Ovary (tissue), 3 donors: ENCODE measurements at regions not wholly inside any gene's neighbourhood (a gene's known extent, or its start where the extent isn't known, plus 50 kb on each side); places are given as distances from the start of the nearest gene placed in this dataset.

Source experiments
- CTCF ChIP-seq, 3 donors: fragments of 450-650 bp in 2 of 3; fragments of 200-600 bp in 1 of 3; IDR thresholded peaks; one replicate each; pipeline versions ENCODE4 v1.5.1 to v1.8.0; 2016 to 2022; ENCODE audit warnings: antibody characterized with exemption in 3 of 3, mild to moderate bottlenecking in 1 of 3
- EP300 ChIP-seq: sonication (generic); formaldehyde crosslinking; IDR thresholded peaks from one replicate; pipeline ENCODE4 v1.6.1; 2017; ENCODE audit warnings: antibody characterized with exemption
- POLR2A ChIP-seq: fragments of 450-650 bp; IDR thresholded peaks from one replicate; pipeline ENCODE4 v1.6.1; 2017; ENCODE audit warnings: antibody characterized with exemption, mild to moderate bottlenecking, moderate library complexity
- donor health status: DM: no; HTN: no; CAD: no.

DNA sequence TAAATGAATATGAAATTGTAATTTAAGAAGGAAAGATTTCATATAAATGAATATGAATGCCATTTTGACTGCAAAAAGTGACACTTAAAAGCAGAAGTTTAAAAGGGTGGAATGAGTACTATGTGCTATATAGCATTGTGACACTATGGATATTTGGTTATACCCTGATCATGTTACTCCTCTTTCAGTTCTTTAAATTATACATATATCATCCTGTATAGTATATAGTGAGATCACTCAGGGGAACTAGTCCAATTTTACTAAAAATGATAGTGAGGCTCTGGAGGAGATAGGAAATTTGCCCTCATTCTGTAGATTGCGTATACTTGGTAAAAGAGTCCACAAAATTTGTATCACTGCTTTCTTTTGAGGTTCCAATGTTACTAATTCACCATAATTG lies 155.7 kb upstream of the BTG1 start:
- no peak for TF ChIP-seq CTCF (IDR thresholded peaks at IDR 0.05)
- TF ChIP-seq POLR2A, result no peak
- no peak for TF ChIP-seq EP300
